ENCODE measurements at regions not wholly inside any gene's neighbourhood (a gene's known extent, or its start where the extent isn't known, plus 50 kb on each side); places are given as distances from the start of the nearest gene placed in this dataset.

DNA sequence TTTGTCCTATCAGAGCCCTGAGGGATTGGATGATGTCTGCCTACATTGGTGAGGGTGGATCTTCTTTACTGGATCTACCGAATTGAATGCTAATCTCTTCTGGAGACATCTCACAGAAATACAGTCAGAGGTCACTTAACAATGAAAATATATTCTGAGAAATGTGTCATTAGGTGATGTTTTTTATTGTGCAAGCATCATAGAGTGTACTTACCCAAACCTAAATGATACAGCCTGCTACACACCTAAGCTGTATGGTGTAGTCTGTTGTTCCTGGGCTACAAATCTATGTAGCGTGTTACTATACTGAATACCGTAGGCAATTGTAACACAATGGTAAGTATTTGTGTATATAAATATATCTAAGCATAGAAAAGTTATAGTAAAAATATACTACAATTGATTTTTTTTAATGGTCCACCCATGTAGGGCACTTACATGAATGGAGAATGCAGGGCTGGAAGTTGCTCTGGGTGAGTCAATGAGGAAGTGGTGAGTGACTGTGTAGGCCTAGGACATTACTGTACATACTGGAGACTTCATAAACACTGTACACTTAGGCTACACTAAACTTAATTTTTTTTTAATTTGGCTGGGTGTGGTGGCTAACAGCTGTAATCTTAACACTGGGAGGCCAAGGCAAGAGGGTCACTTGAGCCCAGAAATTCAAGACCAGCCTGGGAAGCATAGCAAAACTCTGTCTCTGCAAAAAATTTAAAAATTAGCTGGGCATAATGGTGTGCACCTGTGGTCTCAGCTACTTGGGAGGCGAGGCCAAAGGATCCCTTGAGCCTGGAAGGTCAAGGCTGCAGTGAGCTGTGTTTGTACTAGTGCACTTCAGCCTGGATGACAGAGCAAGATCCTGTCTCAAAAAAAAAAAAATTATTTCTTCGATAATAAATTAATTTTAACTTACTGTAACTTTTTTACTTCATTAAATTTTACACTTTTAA lies 226.3 kb upstream of the UBE2E3 start:
- ATAC-seq = peak; percentile 69
- intact Hi-C loops (cut with DNase I, micrococcal nuclease) = no loop called here
- DNase-seq = no peak

DNA sequence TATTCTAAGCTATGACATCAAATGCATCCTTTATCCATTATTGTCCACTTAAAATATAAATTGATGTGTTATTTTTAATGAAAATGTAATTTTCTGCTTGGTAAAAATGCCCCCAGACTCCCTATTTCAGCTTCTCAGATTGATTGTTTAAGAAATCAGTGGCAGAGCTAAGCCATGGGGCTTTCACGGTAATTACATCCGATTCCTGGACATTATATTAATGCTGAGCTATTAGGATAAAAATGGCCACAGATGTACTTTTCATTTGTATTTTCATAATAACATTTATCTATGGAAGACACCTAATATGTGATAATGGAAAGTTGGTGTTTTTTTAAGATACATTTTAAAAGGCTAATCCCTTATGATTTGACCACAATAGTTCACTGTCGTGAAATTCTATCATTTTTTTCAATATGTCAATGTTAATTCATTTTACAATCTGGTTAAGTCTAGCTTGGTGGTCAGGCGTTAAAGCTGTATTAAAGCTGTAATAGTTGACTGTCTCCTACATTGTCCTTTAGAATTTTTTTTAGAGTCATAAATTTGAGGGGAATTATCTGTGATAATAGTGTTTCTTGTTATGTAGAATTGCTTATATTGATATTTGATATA lies 229.0 kb upstream of the UBE2E3 start:
- intact Hi-C loops (cut with DNase I, micrococcal nuclease) = no loop called here
- ATAC-seq (no peak), DNase-seq (no peak)

DNA sequence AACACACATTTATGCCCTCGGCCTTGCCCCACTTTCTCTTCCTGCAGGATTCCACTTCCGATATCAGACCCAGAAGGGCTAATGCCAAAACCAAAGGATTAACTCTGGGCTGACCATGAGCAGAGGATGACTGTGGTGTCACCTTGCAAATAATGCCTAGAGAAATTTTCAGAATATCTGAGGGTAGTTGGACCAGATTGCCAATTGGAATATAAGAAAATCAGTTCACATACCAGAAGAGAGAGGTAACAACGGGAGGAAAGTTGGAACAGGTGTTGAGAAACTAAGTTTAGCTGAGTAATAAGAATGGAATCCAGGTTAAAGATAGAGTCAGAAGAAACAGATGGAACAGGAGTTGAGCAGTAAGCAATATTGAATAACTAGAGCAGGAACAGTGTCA lies 232.7 kb upstream of the UBE2E3 start:
- intact Hi-C loops (cut with DNase I, micrococcal nuclease) = no loop called here
- no peak for DNase-seq
- no peak for ATAC-seq

DNA sequence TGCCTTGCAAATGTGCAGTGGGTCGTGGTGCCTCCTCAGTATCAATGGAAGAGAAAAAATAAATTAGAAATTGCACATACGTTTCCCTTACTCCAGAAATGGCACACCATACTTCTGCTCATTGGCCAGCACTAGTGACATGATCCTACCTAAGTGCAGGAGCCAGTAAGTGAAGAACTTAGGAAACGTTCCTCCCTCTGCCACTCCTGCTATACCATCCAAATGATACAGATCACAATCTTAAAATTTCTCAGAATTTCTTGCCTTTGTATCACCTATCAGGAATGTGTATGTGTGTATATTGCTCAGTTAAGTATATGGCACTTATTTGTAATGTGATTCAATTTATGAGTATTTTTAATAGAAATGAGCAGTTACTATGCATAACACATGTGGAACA lies 237.0 kb upstream of the UBE2E3 start:
- intact Hi-C loops (cut with DNase I, micrococcal nuclease) = no loop called here
- ATAC-seq = no peak
- no peak for DNase-seq

DNA sequence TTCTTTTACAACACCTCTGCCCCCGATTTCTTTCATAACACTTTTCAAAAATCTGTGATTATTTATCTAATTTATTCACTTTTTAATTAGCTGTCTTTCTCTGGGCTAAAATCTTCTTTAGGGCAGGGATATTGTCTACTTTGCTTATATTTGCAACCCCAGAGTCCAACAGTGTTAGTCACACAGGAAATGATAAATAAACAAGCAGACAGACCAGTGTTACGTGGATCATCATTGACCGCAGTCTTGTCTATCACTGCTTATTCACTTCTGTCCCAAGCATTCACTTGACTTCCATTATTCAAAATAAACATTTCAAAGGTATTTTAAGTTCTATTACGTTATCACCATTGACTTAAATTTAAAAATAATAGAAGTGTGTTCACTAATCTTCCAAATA lies 237.6 kb upstream of the UBE2E3 start:
- no peak for DNase-seq
- intact Hi-C loops (cut with DNase I, micrococcal nuclease) = no loop called here
- ATAC-seq = no peak

DNA sequence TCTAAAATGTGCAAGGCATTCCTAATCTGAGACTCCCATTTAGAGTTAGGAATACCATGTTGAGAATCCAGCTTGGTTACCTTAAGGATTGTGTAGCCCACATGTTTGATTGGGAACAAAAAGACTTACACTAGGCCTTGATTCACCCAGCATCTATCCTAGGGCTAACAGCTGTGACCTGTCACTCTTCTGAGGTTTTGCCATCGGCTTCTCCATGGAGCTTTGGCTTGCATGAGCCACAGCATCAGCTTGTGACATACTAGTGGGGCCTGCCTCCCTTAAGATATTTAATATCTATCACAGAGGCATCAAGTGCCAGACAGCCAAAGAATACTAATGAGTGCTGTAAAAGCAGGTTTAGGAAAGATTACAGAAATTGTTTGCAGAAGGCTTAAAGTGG lies 241.3 kb upstream of the UBE2E3 start:
- ATAC-seq (no peak), DNase-seq (no peak)
- intact Hi-C loops (cut with DNase I, micrococcal nuclease) = no loop called here

DNA sequence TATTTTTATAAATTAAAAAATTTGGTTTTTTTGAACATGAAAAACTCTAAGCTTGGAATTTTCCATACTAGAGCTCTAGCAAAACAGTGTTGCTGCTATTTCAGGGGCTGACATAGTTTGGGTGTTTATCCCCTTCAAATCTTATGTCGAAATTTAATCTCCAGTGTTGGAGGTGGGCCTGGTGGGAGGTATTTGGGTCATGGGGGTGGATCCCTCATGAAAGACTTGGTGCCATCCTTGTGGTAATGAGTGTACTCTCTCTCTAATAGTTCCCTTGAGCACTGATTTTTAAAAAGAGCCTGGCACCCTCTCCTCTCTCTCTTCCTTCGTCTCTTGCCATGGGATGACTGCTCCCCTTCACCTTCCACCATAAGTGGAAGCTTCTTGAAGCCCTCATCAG lies 244.6 kb upstream of the UBE2E3 start:
- intact Hi-C loops (cut with DNase I, micrococcal nuclease) = no loop called here
- DNase-seq (no peak), ATAC-seq (no peak)

DNA sequence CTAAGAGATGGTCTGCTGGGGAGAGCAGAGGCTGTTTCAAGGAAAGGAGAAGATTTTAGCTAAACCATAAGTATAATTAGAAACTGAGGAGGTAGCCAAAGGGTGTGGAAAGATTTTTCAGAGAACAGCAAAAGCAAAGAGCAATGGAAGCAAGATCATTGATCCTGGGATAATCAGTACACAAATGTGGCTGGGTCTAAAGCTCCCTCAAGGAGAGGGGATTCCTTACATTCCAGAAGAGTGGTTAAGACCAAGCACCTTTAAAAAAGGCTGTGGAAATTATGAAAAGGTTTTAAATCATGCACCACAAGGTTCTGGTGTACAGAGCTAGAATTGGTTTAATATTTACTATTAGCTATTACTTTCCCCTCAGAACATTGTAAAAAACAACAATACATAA lies 246.0 kb upstream of the UBE2E3 start:
- no peak for ATAC-seq
- intact Hi-C loops (cut with DNase I, micrococcal nuclease) = no loop called here
- no peak for DNase-seq

DNA sequence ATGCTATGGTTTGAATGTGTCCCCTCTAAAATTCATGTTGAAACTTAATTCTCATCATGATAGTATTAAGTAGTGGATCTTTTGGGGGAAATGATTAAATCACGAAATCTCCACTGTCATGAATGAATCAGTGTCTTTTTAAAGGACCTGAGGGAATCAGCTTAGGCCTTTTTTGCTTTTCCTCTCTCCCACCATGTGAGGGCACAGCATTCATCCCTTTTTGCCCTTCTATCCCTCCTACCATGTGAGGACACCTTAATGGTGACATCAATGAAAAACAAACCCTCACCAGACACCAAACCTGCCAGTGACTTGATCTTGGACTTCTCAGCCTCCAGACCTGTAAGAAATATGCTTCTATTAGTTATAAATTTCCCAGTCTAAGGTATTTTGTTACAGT lies 247.1 kb upstream of the UBE2E3 start:
- no peak for DNase-seq
- no peak for ATAC-seq
- intact Hi-C loops (cut with DNase I, micrococcal nuclease) = no loop called here

DNA sequence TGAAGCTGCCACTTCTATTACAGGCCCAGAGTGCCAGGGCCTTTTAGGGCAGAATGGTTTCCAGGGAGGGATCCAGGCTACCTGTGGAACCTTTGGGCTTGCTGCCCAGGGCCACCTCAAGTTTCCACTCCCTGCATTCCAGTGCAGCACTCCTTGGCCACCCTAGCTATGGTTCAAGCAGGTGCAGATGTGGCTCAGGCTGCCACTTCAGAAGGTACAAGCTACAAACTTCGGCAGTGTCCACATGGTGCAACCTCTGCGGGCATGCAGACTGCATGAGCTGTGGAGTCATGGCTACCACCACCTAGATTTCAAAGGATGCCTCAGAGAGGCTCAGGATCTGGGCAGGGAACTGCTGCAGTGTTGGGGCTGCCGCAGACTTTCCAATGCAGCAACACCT lies 248.1 kb upstream of the UBE2E3 start:
- intact Hi-C loops (cut with DNase I, micrococcal nuclease) = no loop called here
- ATAC-seq (no peak), DNase-seq (no peak)

DNA sequence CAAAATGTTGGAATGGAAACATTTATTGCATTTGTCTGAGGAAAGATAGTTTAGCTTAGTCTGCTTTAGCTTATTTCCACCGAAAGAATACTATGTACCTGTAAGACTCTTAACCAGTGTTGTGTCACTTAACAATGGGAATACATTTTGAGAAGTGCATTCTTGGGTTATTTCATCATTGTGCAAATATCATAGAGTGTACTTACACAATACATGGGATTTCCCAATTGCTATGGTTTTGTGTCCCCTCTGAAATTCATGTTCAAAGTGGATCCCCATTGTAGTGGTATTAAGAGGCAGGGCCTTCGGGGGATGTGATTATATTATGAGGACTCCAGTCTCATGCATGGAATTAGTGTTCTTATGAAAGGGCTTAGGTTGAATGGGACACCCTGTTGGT lies 249.4 kb upstream of the UBE2E3 start:
- DNase-seq (no peak), ATAC-seq (no peak)
- intact Hi-C loops (cut with DNase I, micrococcal nuclease) = no loop called here

DNA sequence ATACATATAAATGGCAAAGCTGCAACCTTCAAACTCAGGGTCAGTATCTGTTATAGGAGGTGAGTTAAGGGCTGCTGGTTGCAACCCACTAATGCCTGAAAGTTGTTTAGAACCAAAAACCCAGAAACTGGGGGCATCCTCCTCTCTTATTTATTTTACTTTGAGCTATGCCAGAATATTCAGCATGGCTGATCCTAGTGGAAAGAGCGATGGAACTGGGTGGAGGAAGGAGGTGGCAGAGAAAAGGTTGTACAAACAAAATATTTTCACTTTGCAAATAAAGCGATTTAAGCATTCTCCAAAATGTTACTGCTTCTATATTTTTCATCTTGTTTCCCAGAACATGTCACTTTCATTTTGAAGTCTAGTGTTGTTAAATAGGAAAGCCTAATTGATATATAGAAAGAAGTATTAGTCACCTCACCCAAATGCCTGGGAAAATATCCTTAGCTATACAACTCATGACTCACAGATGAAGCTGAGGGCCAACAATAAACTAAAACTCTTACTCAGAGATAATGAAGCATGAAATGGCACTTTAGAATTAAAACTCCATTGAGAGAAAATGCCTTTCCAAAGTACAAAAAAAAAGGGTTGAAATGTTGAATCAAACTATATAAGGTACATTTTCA lies 251.4 kb upstream of the UBE2E3 start:
- no peak for DNase-seq
- intact Hi-C loops (cut with DNase I, micrococcal nuclease) = no loop called here
- no peak for ATAC-seq

DNA sequence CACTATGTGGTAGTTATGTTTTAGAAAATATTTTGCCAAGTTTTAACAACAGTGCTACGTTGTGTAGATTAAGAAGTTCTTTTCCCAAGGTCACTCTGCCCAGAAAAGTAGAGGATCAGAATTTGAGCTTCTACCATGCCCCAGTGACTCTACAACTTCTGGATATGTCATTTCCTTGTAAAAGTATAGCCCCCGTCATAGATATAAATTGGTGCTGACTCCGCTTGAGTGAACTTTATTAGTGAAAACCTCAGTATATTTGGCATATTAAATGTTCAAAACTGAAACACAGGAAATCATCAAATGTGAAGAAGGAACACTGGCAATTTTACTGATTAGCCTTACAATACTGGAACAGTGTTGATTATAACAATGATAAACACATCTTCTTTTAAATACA lies 256.7 kb upstream of the UBE2E3 start:
- intact Hi-C loops (cut with DNase I, micrococcal nuclease) = no loop called here
- DNase-seq (no peak), ATAC-seq (no peak)

DNA sequence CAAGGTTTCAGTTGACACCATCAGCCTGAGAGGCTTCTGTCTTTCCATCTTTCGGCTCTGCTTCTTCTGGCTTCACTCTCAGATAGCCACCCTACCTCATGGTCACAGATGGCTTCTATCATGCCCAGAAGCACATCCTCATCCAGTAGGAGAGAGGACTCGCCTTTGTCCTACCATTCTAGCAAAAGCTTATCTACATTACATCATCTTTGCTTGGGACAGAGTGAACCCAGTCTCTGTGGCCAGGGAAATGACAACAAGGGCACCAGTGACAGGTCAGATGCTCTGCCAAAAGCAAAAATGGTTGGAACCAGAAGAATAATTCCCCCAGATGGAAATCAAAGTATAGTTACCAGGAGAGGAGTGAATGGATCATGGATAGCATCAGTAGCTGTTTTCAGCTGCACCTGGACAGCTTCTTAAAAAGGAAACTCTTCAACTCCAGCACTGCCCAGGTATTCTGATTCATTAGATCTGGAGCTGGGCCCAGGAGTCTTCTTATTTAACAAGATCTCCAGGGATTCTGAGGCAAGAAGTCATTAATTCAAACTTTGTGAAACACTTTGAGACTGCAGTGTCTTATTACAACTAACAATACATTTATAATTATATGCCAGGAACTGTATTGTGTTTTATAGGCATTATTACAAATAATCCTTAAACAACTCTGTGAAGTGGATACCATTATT lies 257.7 kb upstream of the UBE2E3 start:
- intact Hi-C loops (cut with DNase I, micrococcal nuclease) = no loop called here
- no peak for DNase-seq
- no peak for ATAC-seq

DNA sequence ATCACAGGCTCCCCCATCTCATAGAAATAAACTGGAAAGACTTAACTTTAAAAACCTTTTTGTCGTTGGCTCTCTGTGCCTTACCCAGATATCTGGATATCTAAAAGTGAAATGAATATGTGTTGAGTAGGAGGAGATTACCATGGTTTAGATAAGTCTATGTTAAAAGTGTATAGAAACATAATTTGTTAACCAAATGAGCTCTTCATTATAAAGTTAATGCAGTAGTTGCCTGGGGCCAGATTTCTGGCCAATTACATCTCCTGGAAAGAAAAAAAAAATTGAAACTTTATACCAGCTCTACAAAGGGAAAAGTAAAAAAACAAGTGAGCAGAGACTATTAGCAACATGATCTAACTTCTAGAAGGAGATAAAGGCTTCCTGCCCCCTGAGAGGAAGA lies 259.6 kb upstream of the UBE2E3 start:
- intact Hi-C loops (cut with DNase I, micrococcal nuclease) = no loop called here
- ATAC-seq = no peak
- no peak for DNase-seq

DNA sequence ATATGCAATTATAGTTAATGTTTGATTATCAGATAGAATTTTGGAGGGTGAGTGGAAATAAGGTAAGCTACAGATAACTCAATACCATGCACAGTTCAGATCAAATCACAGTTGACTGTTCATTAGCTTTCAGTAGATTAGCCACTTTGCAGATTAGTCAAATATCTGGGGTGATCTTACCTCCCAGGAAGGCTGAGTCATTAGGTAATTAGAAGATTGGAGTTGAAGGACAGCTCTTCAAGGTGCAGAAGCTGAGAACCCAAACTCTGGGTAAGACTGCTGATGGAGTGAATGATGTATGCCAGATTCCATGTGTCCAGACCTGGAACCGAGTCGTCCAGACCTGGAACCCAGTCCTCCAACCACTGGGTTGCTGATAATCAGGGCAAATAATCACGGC lies 262.8 kb upstream of the UBE2E3 start:
- intact Hi-C loops (cut with DNase I, micrococcal nuclease) = no loop called here
- DNase-seq = no peak
- ATAC-seq = no peak

DNA sequence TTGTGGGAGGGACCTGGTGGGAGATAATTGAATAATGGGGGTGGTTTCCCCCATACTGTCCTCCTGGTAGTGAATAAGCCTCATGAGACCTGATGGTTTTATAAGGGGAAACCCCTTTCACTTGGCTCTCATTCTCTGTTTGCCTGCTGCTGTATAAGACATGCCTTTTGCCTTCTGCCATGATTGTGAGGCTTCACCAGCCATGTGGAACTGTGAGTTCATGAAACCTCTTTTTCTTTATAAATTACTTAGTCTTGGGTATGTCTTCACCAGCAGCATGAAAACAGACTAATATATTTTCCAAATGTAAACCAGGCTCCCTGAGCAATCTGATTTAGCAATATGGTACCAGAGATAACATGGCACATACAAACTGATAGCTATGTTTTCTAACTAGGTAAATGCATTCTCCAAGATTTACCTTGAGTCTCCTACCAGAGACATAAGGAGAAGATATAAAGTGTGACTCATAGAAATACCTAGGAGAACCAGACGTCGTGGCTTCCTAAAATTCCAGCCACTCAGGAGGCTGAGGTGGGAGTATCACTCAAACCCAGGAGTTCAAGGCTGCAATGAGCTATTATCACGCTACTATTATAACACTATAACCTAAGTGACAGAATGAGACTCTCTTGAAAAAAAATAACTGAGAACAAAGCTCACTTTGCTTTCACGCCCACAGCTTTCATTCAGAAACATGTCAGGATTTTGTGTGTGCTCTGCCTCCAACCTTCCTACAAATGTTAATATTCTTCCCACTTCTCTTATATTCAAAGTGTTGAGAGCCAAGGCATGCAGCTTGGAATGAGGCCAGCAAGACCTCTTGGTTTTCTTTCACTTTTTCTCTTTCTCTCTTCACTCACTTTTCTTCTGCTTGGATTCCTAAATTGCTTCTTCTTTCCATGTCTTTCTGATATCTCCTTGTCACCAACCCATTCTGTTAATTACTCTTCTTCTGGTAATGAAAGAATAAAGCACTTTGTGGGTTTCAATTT lies 263.9 kb upstream of the UBE2E3 start:
- no peak for DNase-seq
- ATAC-seq = no peak
- intact Hi-C loops (cut with DNase I, micrococcal nuclease) = no loop called here

DNA sequence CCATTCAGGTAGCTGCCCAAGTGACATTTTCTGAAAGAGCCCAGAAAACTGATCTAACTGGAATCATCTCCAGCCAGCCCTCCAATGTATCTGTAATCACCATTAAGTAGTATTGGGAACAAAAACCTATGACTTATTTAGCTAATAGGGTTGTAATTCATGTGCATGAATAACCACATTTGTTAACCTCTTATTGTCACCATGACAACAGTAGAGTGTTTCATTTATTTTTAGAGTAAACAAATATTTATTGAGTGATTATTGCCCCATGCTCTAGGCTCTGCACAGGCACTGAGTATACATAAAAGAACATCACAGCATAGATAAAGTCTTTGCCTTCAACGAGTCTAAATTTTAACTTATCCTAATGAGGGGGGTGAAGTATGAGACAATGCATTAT lies 265.4 kb upstream of the UBE2E3 start:
- intact Hi-C loops (cut with DNase I, micrococcal nuclease) = no loop called here
- no peak for ATAC-seq

More for the DNA sequence above, 265.4 kb upstream of the UBE2E3 start:
- no peak for DNase-seq
